K562 (cell line): ENCODE measurements at regions not wholly inside any gene's neighbourhood (a gene's known extent, or its start where the extent isn't known, plus 50 kb on each side); places are given as distances from the start of the nearest gene placed in this dataset.
"Not testable (repeated sequence)": the region's sequence is repeated elsewhere in the genome, so short reads cannot be mapped to it uniquely, and the experiment has no call there.

Experiments used
- ATAC-seq: fragments of 200-7000 bp; cut with Tn5 transposase; 3 replicates; pipeline ENCODE4 v1.9.1; 2020; ENCODE audit warnings: moderate library complexity
- BruUV-seq: library from RNA; stranded (reverse); fragments of 400-500 nt; replicated peaks from 2 replicates; lab custom pipeline; 2021; lab: Mats Ljungman, UMichigan
- CTCF ChIA-PET: fragments of 300-600 bp; formaldehyde crosslinking; extraction: SDS; loops from one replicate; lab custom pipeline; 2021; ENCODE audit warnings: low intra/inter-chr PET ratio; lab: Yijun Ruan, JAX
- POLR2A ChIA-PET: fragments of 300-600, 350-650 bp; sonication (Branson Sonifier 250); formaldehyde crosslinking; extraction: SDS; loops from one replicate; lab custom pipeline; 2021; ENCODE audit warnings: antibody characterized with exemption, inconsistent platforms; lab: Yijun Ruan, JAX
- DNase-seq, 4 experiments: peaks; one replicate each; pipeline versions ENCODE4 v3.0.0 to v3.0.0-alpha.2; 2011 to 2018; ENCODE audit warnings: low spot score in 3 of 4, mixed read lengths in 3 of 4; ENCODE audit errors: extremely low read depth in 1 of 4
- FAIRE-seq: peaks from 2 replicates; lab custom pipeline; 2011; peaks lifted over from hg19 to GRCh38; lab: Jason Lieb, UNC
- H2AFZ ChIP-seq: 2 replicates; pipeline ENCODE4 v1.6.0; 2011; ENCODE audit warnings: low read depth, low read length, control low read depth, inconsistent platforms
- H3K27ac ChIP-seq: fragments of 200-600 bp; 3 replicates; pipeline ENCODE4 v1.8.0; 2011; ENCODE audit warnings: low read depth, mild to moderate bottlenecking, control low read depth, inconsistent platforms, low read length, moderate library complexity, mixed read lengths; ENCODE audit errors: extremely low read depth
- H3K27me3 ChIP-seq, 2 experiments: fragments of 300-600 bp in 1 of 2; 2 replicates in 1 of 2; 3 replicates in 1 of 2; pipeline versions ENCODE4 v1.6.0 to v1.8.0; 2011; ENCODE audit warnings: inconsistent platforms in 2 of 2, low read length in 2 of 2, mild to moderate bottlenecking in 1 of 2, mixed read lengths in 1 of 2, moderate library complexity in 1 of 2; ENCODE audit not compliant: control insufficient read depth in 2 of 2, insufficient read depth in 2 of 2
- H3K36me3 ChIP-seq: fragments of 300-600 bp; 3 replicates; pipeline ENCODE4 v1.8.0; 2011; ENCODE audit warnings: mild to moderate bottlenecking, low read length, inconsistent platforms; ENCODE audit not compliant: control insufficient read depth, insufficient read depth
- H3K4me1 ChIP-seq, 2 experiments: fragments of 200-600 bp in 1 of 2; replicated peaks in 1 of 2; 2 replicates in 1 of 2; 3 replicates in 1 of 2; pipeline versions ENCODE4 v1.5.1 to v1.8.0; 2011; ENCODE audit warnings: inconsistent platforms in 2 of 2, low read length in 2 of 2, mild to moderate bottlenecking in 1 of 2, mixed read lengths in 1 of 2, moderate library complexity in 1 of 2; ENCODE audit not compliant: control insufficient read depth in 2 of 2, insufficient read depth in 2 of 2
- H3K4me2 ChIP-seq: 2 replicates; pipeline ENCODE4 v1.6.1; 2011; ENCODE audit warnings: low read length, control low read depth, inconsistent platforms, mixed read lengths; ENCODE audit not compliant: insufficient read depth
- H3K4me3 ChIP-seq: fragments of 200-600 bp; sonication (generic), shearing (Covaris generic); 2 replicates; pipeline ENCODE4 v1.5.1; 2016; ENCODE audit warnings: control low read depth, inconsistent platforms
- H3K79me2 ChIP-seq: fragments of 200-600 bp; 3 replicates; pipeline ENCODE4 v1.8.0; 2011; ENCODE audit warnings: low read length, inconsistent platforms; ENCODE audit not compliant: control insufficient read depth, insufficient read depth
- H3K9ac ChIP-seq, 2 experiments: 2 replicates each; pipeline versions ENCODE4 v1.6.0 to v1.6.1; 2011; ENCODE audit warnings: low read depth in 2 of 2, low read length in 2 of 2, control low read depth in 1 of 2, inconsistent platforms in 1 of 2, mild to moderate bottlenecking in 1 of 2, mixed read lengths in 1 of 2; ENCODE audit not compliant: insufficient read depth in 1 of 2
- H3K9me1 ChIP-seq: one replicate; pipeline ENCODE4 v1.6.0; 2011; ENCODE audit warnings: inconsistent platforms, mild to moderate bottlenecking, low read length, moderate library complexity; ENCODE audit not compliant: control insufficient read depth, insufficient read depth
- H3K9me3 ChIP-seq: replicated peaks from 2 replicates; pipeline ENCODE4 v1.5.1; 2011; ENCODE audit warnings: low read depth, low read length, inconsistent platforms; ENCODE audit not compliant: control insufficient read depth, insufficient read depth
- H4K20me1 ChIP-seq: replicated peaks from 2 replicates; pipeline ENCODE4 v1.6.1; 2011; ENCODE audit warnings: low read length, inconsistent platforms, mixed read lengths; ENCODE audit not compliant: control insufficient read depth, insufficient read depth
- WGBS: fragments of 100-300 bp; shearing (Covaris generic); methylation state at CpG from one replicate; pipeline ENCODE4 v1.1.6; 2016; ENCODE audit warnings: low coverage, mixed read lengths; ENCODE audit not compliant: insufficient coverage; ENCODE audit errors: missing lambda C conversion rate; 5-methylcytosine and 5-hydroxymethylcytosine counted together
- in situ Hi-C: fragments of 300-500 bp; cut with MboI; formaldehyde crosslinking; loops from 4 replicates; pipeline ENCODE4 v1.15.0; 2018; ENCODE audit warnings: inconsistent platforms, mixed read lengths
- intact Hi-C: fragments of 100-400 bp; cut with micrococcal nuclease; formaldehyde crosslinking; loops from 2 replicates; pipeline ENCODE4 v1.14.2; 2022

GRCh38 chr22:21282646-21283045, 100.9 kb upstream of the RIMBP3B start:
- in situ Hi-C loops: loop anchor here (25.0 kb wide), 1 partner anchor 1405 kb away; no protein-coding TSS in a partner anchor
- DNase-seq, FAIRE-seq, BruUV-seq, CTCF ChIA-PET, H3K27ac ChIP-seq, H3K4me2 ChIP-seq, H3K9ac ChIP-seq, H2AFZ ChIP-seq, H3K4me1 ChIP-seq, H3K79me2 ChIP-seq, H3K9me1 ChIP-seq, ATAC-seq, H4K20me1 ChIP-seq, H3K4me3 ChIP-seq, H3K27me3 ChIP-seq, H3K9me3 ChIP-seq, H3K36me3 ChIP-seq, intact Hi-C loops, POLR2A ChIA-PET: not testable (repeated sequence)
- WGBS: 12% methylated on average over 5 of the region's 10 CpGs

GRCh38 chr22:21293702-21294101, 89.8 kb upstream of the RIMBP3B start:
- H3K9ac ChIP-seq, POLR2A ChIA-PET, H3K36me3 ChIP-seq, H3K27ac ChIP-seq, DNase-seq, H3K9me1 ChIP-seq, H3K79me2 ChIP-seq, H3K4me1 ChIP-seq, intact Hi-C loops, H3K9me3 ChIP-seq, ATAC-seq, BruUV-seq, FAIRE-seq, H3K4me3 ChIP-seq, H4K20me1 ChIP-seq, H3K4me2 ChIP-seq, H3K27me3 ChIP-seq, CTCF ChIA-PET, H2AFZ ChIP-seq: not testable (repeated sequence)
- WGBS: no CpG with 5 or more reads among the region's 6 CpGs
- in situ Hi-C loops: loop anchor here (25.0 kb wide), 1 partner anchor 1394 kb away; no protein-coding TSS in a partner anchor
